ENCODE measurements at regions not wholly inside any gene's neighbourhood (a gene's known extent, or its start where the extent isn't known, plus 50 kb on each side); places are given as distances from the start of the nearest gene placed in this dataset.

DNA sequence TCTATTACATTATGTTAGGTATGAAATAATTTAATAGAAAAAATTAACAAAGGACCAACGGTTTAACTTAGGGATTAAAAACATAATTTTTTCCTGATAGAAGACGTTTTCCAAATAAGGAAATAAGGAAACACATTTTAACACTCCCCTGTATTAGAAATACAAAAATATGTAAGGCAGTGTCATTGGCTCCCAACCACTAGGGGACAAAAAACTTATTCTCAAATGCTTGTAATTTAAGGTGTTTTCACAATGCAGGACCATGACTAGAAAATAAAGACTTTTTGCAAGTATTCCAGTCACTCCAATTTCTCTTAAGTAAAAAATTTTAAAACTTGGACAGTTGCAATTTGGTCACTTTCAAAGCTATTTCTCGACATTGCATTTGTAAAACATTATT is 98.8 kb upstream of the ODAD2 start:
- TF ChIP-seq, protein P1, sequence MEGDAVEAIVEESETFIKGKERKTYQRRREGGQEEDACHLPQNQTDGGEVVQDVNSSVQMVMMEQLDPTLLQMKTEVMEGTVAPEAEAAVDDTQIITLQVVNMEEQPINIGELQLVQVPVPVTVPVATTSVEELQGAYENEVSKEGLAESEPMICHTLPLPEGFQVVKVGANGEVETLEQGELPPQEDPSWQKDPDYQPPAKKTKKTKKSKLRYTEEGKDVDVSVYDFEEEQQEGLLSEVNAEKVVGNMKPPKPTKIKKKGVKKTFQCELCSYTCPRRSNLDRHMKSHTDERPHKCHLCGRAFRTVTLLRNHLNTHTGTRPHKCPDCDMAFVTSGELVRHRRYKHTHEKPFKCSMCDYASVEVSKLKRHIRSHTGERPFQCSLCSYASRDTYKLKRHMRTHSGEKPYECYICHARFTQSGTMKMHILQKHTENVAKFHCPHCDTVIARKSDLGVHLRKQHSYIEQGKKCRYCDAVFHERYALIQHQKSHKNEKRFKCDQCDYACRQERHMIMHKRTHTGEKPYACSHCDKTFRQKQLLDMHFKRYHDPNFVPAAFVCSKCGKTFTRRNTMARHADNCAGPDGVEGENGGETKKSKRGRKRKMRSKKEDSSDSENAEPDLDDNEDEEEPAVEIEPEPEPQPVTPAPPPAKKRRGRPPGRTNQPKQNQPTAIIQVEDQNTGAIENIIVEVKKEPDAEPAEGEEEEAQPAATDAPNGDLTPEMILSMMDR (IDR thresholded peaks at IDR 0.05): no peak
- TF ChIP-seq POLR2A (IDR thresholded peaks at IDR 0.05) (no peak), EP300 (IDR thresholded peaks at IDR 0.05) (no peak)
